ENCODE measurements at regions not wholly inside any gene's neighbourhood (a gene's known extent, or its start where the extent isn't known, plus 50 kb on each side); places are given as distances from the start of the nearest gene placed in this dataset.

GRCh38 chr5:167564275-167564674, 727.2 kb upstream of the WWC1 start:
- TF ChIP-seq STAT3 (IDR thresholded peaks at IDR 0.05; ENCODE audit: low read depth, low read length) (no peak), CEBPB (IDR thresholded peaks at IDR 0.05; ENCODE audit: borderline replicate concordance in 1 of 2, low read depth in 2 of 2, low read length in 2 of 2) (no peak), BRCA1 (IDR thresholded peaks at IDR 0.05; ENCODE audit: low read depth, low read length) (no peak), POLR2AphosphoS5 (IDR thresholded peaks at IDR 0.05; ENCODE audit: low read length) (no peak), CTCF (IDR thresholded peaks at IDR 0.05 in 2 of 3, conservative IDR thresholded peaks at IDR 0.05 in 1 of 3; ENCODE audit: control insufficient read depth in 2 of 3, extremely low read depth in 1 of 3, insufficient read depth in 1 of 3, low read depth in 3 of 3, low read length in 3 of 3) (no peak), SUZ12 (IDR thresholded peaks at IDR 0.05; ENCODE audit: unreplicated experiment) (no peak), TCF3 (IDR thresholded peaks at IDR 0.05; ENCODE audit: borderline replicate concordance, insufficient read depth, low read depth, low read length) (no peak), SP1 (IDR thresholded peaks at IDR 0.05; ENCODE audit: low read depth, low read length) (no peak), NR2F1 (conservative IDR thresholded peaks at IDR 0.05) (no peak), FOS (IDR thresholded peaks at IDR 0.05; ENCODE audit: borderline replicate concordance, extremely low read depth, insufficient read length) (no peak), TARDBP (IDR thresholded peaks at IDR 0.05; ENCODE audit: borderline replicate concordance) (no peak), EZH2 (IDR thresholded peaks at IDR 0.05; ENCODE audit: borderline replicate concordance, control insufficient read depth, low read depth, low read length) (no peak), ZNF274 (IDR thresholded peaks at IDR 0.05; ENCODE audit: insufficient read depth, insufficient read length) (no peak), KAT2A (conservative IDR thresholded peaks at IDR 0.05; ENCODE audit: control insufficient read depth, low read depth, low read length) (no peak)

Data from GM12878 (cell line).